A549 (cell line): ENCODE measurements at regions not wholly inside any gene's neighbourhood (a gene's known extent, or its start where the extent isn't known, plus 50 kb on each side); places are given as distances from the start of the nearest gene placed in this dataset.

Experiments
- ATAC-seq, 2 experiments: fragments of 200-7000 bp in 1 of 2; fragments of >200 bp in 1 of 2; cut with Nextera tagmentation in 1 of 2; cut with Tn5 transposase in 1 of 2; 3 replicates each; pipeline versions ENCODE4 v1.8.0 to v1.9.1; 2018 to 2020; ENCODE audit warnings: mild to moderate bottlenecking in 1 of 2, moderate library complexity in 1 of 2
- CTCF ChIA-PET: fragments of 300-600 bp; sonication (Branson Sonifier 250); formaldehyde crosslinking; extraction: SDS; loops from one replicate; lab custom pipeline; 2021; ENCODE audit warnings: antibody characterized with exemption, inconsistent platforms; lab: Yijun Ruan, JAX
- POLR2A ChIA-PET: fragments of 350-600 bp; formaldehyde crosslinking; extraction: SDS; loops from one replicate; lab custom pipeline; 2021; ENCODE audit warnings: antibody characterized with exemption, inconsistent platforms; lab: Yijun Ruan, JAX
- DNase-seq, 2 experiments: peaks; one replicate each; pipeline versions ENCODE4 v3.0.0 to v3.0.0-alpha.2; 2011 to 2016; ENCODE audit warnings: low read depth in 1 of 2, low spot score in 1 of 2
- FAIRE-seq: peaks from 2 replicates; lab custom pipeline; 2011; peaks lifted over from hg19 to GRCh38; lab: Jason Lieb, UNC
- H3K27ac ChIP-seq, 2 experiments: fragments of >200 bp; sonication (Bioruptor Twin); formaldehyde crosslinking; 3 replicates each; pipeline ENCODE4 v1.5.1; 2016 to 2017
- H3K4me1 ChIP-seq: fragments of >200 bp; sonication (Bioruptor Twin); formaldehyde crosslinking; 3 replicates; pipeline ENCODE4 v1.6.1; 2016
- H3K4me2 ChIP-seq: fragments of >200 bp; sonication (Bioruptor Twin); formaldehyde crosslinking; 3 replicates; pipeline ENCODE4 v1.6.1; 2016
- H3K4me3 ChIP-seq: fragments of >200 bp; sonication (Bioruptor Twin); formaldehyde crosslinking; 3 replicates; pipeline ENCODE4 v1.5.1; 2016
- H3K9me3 ChIP-seq: fragments of >200 bp; sonication (Bioruptor Twin); formaldehyde crosslinking; 3 replicates; pipeline ENCODE4 v1.6.1; 2016
- ATOH8 ChIP-seq: fragments of 250-450 bp; sonication (Bioruptor Pico); IDR thresholded peaks from 2 replicates; pipeline ENCODE4 v1.5.0; 2020; ENCODE audit warnings: low read depth, mild to moderate bottlenecking, moderate library complexity
- CTCF ChIP-seq: fragments of >200 bp; sonication (Bioruptor Twin); formaldehyde crosslinking; IDR thresholded peaks from 3 replicates; pipeline ENCODE4 v1.5.1; 2016
- EHMT2 ChIP-seq: fragments of 200-600 bp; sonication (generic); IDR thresholded peaks from 2 replicates; pipeline ENCODE4 v1.6.1; 2016; ENCODE audit warnings: antibody characterized with exemption, low read depth, mild to moderate bottlenecking, moderate library complexity
- FOSL2 ChIP-seq, 2 experiments: fragments of 450-650 bp in 1 of 2; fragments of >200 bp in 1 of 2; sonication (Bioruptor Twin) in 1 of 2; formaldehyde crosslinking; IDR thresholded peaks; 2 replicates each; pipeline versions ENCODE4 v1.5.0 to v1.6.1; 2016 to 2020; ENCODE audit warnings: mild to moderate bottlenecking in 1 of 2, moderate library complexity in 1 of 2
- HOXB13 ChIP-seq: fragments of 250-450 bp; sonication (Bioruptor Pico); IDR thresholded peaks from 2 replicates; pipeline ENCODE4 v1.5.0; 2020; ENCODE audit warnings: low read depth, mild to moderate bottlenecking, moderate library complexity
- HOXB5 ChIP-seq: fragments of 250-450 bp; sonication (Bioruptor Pico); IDR thresholded peaks from 2 replicates; pipeline ENCODE4 v1.5.0; 2020; ENCODE audit warnings: mild to moderate bottlenecking, moderate library complexity
- KDM5A ChIP-seq: fragments of 200-600 bp; sonication (generic); IDR thresholded peaks from 2 replicates; pipeline ENCODE4 v1.6.1; 2016; ENCODE audit warnings: antibody characterized with exemption, mild to moderate bottlenecking
- NPAS2 ChIP-seq: fragments of 250-450 bp; sonication (Bioruptor Pico); IDR thresholded peaks from 2 replicates; pipeline ENCODE4 v1.8.0; 2022; ENCODE audit warnings: mild to moderate bottlenecking, moderate library complexity, borderline replicate concordance
- POLR2AphosphoS2 ChIP-seq: conservative IDR thresholded peaks from 2 replicates; pipeline ENCODE4 v1.6.1; 2012; ENCODE audit warnings: low read length, improper control_type of control experiment, inconsistent platforms
- RFX5 ChIP-seq: fragments of 450-650 bp; IDR thresholded peaks from 2 replicates; pipeline ENCODE4 v1.7.1; 2014; ENCODE audit warnings: antibody characterized with exemption, mild to moderate bottlenecking, moderate library complexity
- RNF2 ChIP-seq: fragments of 200-600 bp; sonication (generic); IDR thresholded peaks from 2 replicates; pipeline ENCODE4 v1.6.1; 2016; ENCODE audit warnings: low read depth, mild to moderate bottlenecking, antibody characterized with exemption, moderate library complexity, borderline replicate concordance
- TFCP2L1 ChIP-seq: fragments of 250-450 bp; sonication (Bioruptor Pico); IDR thresholded peaks from 2 replicates; pipeline ENCODE4 v1.5.0; 2021; ENCODE audit warnings: mild to moderate bottlenecking
- TP53 ChIP-seq: fragments of 250-450 bp; sonication (Bioruptor Pico); IDR thresholded peaks from 2 replicates; pipeline ENCODE4 v1.5.0; 2021; ENCODE audit warnings: mild to moderate bottlenecking, moderate library complexity
- USF2 ChIP-seq: fragments of 450-650 bp; IDR thresholded peaks from 2 replicates; pipeline ENCODE4 v1.6.1; 2014; ENCODE audit warnings: antibody characterized with exemption
- ZNF302 ChIP-seq: fragments of 250-450 bp; sonication (Bioruptor Pico); IDR thresholded peaks from 2 replicates; pipeline ENCODE4 v1.9.0; 2021; ENCODE audit warnings: inconsistent platforms, mild to moderate bottlenecking, moderate library complexity
- ZSCAN20 ChIP-seq: fragments of 250-450 bp; sonication (Bioruptor Pico); IDR thresholded peaks from 2 replicates; pipeline ENCODE4 v1.8.0; 2022; ENCODE audit warnings: mild to moderate bottlenecking, moderate library complexity
- WGBS: methylation state at CpG from one replicate; pipeline ENCODE4 v1.1.6; 2017; ENCODE audit errors: missing lambda C conversion rate; 5-methylcytosine and 5-hydroxymethylcytosine counted together
- TF ChIP-seq, protein P1 (sequence below): fragments of 250-450 bp; sonication (Bioruptor Pico); IDR thresholded peaks from 2 replicates; pipeline ENCODE4 v1.5.0; 2021; ENCODE audit warnings: mild to moderate bottlenecking, moderate library complexity, borderline replicate concordance
- TF ChIP-seq, protein P2 (sequence below): fragments of >200 bp; sonication (Bioruptor Twin); formaldehyde crosslinking; IDR thresholded peaks from 2 replicates; pipeline ENCODE4 v1.6.1; 2016
- TF ChIP-seq, protein P3 (sequence below): fragments of 200-600 bp; sonication (generic); IDR thresholded peaks from 2 replicates; pipeline ENCODE4 v1.6.1; 2016; ENCODE audit warnings: antibody characterized with exemption, mild to moderate bottlenecking, moderate library complexity

GRCh38 chr16:79288066-79288465, 312.5 kb downstream of the MAF start:
- no peak overlapping the region for H3K4me2 ChIP-seq
- CTCF ChIA-PET, result no interaction called here
- H3K27ac ChIP-seq, result no peak overlapping the region
- FAIRE-seq, result no peak
- no peak for DNase-seq
- no peak overlapping the region for H3K4me3 ChIP-seq
- no peaks in the 10 kb centered on the region for H3K9me3 ChIP-seq
- 9% methylated on average over 4 of the region's 4 CpGs for WGBS
- H3K4me1 ChIP-seq, result no peaks in the 10 kb centered on the region
- ATAC-seq, result no peak
- TF ChIP-seq, protein P1, sequence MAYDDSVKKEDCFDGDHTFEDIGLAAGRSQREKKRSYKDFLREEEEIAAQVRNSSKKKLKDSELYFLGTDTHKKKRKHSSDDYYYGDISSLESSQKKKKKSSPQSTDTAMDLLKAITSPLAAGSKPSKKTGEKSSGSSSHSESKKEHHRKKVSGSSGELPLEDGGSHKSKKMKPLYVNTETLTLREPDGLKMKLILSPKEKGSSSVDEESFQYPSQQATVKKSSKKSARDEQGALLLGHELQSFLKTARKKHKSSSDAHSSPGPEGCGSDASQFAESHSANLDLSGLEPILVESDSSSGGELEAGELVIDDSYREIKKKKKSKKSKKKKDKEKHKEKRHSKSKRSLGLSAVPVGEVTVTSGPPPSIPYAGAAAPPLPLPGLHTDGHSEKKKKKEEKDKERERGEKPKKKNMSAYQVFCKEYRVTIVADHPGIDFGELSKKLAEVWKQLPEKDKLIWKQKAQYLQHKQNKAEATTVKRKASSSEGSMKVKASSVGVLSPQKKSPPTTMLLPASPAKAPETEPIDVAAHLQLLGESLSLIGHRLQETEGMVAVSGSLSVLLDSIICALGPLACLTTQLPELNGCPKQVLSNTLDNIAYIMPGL (CRISPR knock-in tag), result no peak
- TF ChIP-seq HOXB13 (CRISPR knock-in tag) (no peak), USF2 (no peak), HOXB5 (CRISPR knock-in tag) (no peak), EHMT2 (no peak), TP53 (no peak), NPAS2 (CRISPR knock-in tag) (no peak), RFX5 (no peak), CTCF (no peak), FOSL2 (IDR thresholded peaks at IDR 0.05) (no peak), FOSL2 (CRISPR knock-in tag; IDR thresholded peaks at IDR 0.05) (no peak), TFCP2L1 (no peak), ZSCAN20 (CRISPR knock-in tag) (no peak), RNF2 (no peak), KDM5A (no peak), POLR2AphosphoS2 (no peak)
- TF ChIP-seq, protein P2, sequence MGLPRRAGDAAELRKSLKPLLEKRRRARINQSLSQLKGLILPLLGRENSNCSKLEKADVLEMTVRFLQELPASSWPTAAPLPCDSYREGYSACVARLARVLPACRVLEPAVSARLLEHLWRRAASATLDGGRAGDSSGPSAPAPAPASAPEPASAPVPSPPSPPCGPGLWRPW, result no peak
- TF ChIP-seq, protein P3, sequence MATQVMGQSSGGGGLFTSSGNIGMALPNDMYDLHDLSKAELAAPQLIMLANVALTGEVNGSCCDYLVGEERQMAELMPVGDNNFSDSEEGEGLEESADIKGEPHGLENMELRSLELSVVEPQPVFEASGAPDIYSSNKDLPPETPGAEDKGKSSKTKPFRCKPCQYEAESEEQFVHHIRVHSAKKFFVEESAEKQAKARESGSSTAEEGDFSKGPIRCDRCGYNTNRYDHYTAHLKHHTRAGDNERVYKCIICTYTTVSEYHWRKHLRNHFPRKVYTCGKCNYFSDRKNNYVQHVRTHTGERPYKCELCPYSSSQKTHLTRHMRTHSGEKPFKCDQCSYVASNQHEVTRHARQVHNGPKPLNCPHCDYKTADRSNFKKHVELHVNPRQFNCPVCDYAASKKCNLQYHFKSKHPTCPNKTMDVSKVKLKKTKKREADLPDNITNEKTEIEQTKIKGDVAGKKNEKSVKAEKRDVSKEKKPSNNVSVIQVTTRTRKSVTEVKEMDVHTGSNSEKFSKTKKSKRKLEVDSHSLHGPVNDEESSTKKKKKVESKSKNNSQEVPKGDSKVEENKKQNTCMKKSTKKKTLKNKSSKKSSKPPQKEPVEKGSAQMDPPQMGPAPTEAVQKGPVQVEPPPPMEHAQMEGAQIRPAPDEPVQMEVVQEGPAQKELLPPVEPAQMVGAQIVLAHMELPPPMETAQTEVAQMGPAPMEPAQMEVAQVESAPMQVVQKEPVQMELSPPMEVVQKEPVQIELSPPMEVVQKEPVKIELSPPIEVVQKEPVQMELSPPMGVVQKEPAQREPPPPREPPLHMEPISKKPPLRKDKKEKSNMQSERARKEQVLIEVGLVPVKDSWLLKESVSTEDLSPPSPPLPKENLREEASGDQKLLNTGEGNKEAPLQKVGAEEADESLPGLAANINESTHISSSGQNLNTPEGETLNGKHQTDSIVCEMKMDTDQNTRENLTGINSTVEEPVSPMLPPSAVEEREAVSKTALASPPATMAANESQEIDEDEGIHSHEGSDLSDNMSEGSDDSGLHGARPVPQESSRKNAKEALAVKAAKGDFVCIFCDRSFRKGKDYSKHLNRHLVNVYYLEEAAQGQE, result no peak
- TF ChIP-seq, all 56 proteins: peak for 0
- POLR2A ChIA-PET, result no interaction called here

DNA sequence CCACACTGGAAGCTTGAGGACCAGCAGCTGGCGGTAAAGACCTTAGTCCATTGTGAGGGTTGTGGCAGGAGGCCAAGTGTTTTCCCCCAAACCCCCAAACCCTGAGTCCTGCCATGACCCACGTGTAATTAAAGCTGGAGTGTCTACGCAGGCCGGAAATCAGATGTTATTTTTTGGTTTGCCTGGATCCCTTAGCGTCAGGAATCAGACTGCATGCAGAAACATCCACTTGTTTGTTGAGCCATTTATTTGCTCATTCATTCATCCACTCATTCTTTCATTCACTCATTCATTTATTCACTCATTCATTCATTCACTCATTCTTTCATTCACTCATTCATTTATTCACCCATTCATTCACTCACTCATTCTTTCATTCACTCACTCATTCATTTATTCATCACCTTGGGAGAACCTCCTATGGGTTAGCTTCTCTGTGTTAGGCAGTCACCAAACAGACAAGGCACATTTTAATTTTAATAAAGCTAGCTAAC, 313.1 kb downstream of the MAF start:
- H3K4me3 ChIP-seq, result no peak overlapping the region
- DNase-seq (no peak), FAIRE-seq (no peak), ATAC-seq (no peak)
- ChIA-PET CTCF (interaction anchor here (1.4 kb wide), 1 partner anchor 14 kb away, joined by 3 read pairs; no protein-coding TSS in a partner anchor), POLR2A (no interaction called here)
- H3K4me1 ChIP-seq, result no peaks in the 10 kb centered on the region
- no peak for TF ChIP-seq ATOH8 (CRISPR knock-in tag)
- TF ChIP-seq ZNF302, result no peak
- WGBS, result 20% methylated on average over 5 of the region's 5 CpGs
- H3K27ac ChIP-seq, result no peak overlapping the region
- no peaks in the 10 kb centered on the region for H3K9me3 ChIP-seq
- H3K4me2 ChIP-seq, result no peak overlapping the region
